ENCODE measurements at regions not wholly inside any gene's neighbourhood (a gene's known extent, or its start where the extent isn't known, plus 50 kb on each side); places are given as distances from the start of the nearest gene placed in this dataset.
"Not testable (repeated sequence)": the region's sequence is repeated elsewhere in the genome, so short reads cannot be mapped to it uniquely, and the experiment has no call there.

- no peak for DNase-seq
Observed at GRCh38 chr2:212766921-212767320, 228.3 kb upstream of the ERBB4 start.

GRCh38 chr2:212752730-212753351 lies 214.2 kb upstream of the ERBB4 start:
- DNase-seq, result no peak

- no peak for DNase-seq
Observed at GRCh38 chr2:212745359-212745758, 206.8 kb upstream of the ERBB4 start.

- DNase-seq, result no peak
Observed at GRCh38 chr2:212737392-212738172, 199.0 kb upstream of the ERBB4 start.

GRCh38 chr2:212736385-212736726 lies 197.8 kb upstream of the ERBB4 start:
- no peak for DNase-seq

GRCh38 chr2:212733273-212733672 lies 194.7 kb upstream of the ERBB4 start:
- DNase-seq, result no peak

GRCh38 chr2:212732860-212733259 lies 194.3 kb upstream of the ERBB4 start:
- DNase-seq, result no peak

GRCh38 chr2:212730994-212731393 lies 192.4 kb upstream of the ERBB4 start:
- DNase-seq, result no peak

DNA sequence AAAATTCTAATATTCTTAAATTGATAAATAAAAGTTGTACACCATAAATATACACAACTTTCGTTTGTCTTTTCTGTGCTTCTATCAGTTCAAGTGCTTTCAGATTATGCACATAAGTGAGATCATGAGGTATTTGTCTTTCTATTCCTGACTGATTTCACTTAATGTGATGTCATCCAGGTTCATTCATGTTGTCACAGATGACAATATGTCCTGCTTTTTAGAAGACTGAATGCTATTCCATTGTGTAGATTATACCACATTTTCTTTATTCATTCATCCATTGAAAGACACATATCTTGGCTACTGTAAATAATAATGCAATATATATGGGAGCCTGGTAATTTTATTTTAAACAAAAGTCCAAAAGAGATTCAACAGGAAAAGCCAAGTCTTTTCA lies 190.1 kb upstream of the ERBB4 start:
- no peak for DNase-seq

GRCh38 chr2:212727751-212728150 lies 189.1 kb upstream of the ERBB4 start:
- DNase-seq, result no peak

DNA sequence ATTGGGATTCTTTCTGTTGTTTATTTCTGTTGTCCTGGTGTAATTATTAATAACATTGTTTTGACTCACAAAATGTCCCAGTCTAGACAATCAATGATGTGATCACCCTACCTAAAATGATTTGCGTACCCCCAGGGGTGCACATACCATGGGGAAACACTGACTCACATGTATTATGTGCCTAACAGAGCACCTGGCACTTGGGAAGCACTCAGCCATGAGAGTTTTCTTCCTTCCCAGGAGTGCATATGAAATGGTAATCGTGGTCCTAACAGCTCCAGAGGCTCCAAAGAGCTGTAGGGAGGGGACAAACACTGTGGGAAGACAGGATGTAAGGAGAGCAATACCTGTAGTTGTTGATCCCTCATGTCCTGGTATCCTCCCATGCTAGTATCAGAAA lies 187.8 kb upstream of the ERBB4 start:
- no peak for DNase-seq

GRCh38 chr2:212725180-212725579 lies 186.6 kb upstream of the ERBB4 start:
- no peak for DNase-seq

- no peak for DNase-seq
Observed at GRCh38 chr2:212723226-212723625, 184.6 kb upstream of the ERBB4 start.

DNA sequence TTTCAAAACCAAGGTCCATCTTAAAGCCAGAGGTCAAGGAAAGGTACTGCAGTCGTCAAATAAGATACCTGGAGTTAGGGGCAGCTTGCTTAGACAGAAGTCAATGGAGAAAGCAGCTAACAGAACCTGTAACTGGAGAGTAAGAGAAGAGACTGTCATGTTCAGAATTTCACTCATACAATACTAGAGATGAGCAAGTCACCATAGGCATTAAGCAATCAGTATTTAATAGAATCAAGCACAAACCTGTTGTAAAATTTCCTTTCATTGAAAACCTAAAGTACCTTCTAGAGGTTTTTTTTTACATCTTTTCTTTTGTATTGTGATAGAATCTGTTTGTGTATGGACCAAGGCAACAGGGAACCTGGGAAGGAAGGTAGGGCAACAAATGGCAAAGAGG lies 183.4 kb upstream of the ERBB4 start:
- DNase-seq, result no peak

- no peak for DNase-seq
Observed at GRCh38 chr2:212721026-212721451, 182.4 kb upstream of the ERBB4 start.

GRCh38 chr2:212715411-212715810 lies 176.8 kb upstream of the ERBB4 start:
- not testable (repeated sequence) for DNase-seq

- DNase-seq, result no peak
Observed at GRCh38 chr2:212713681-212714080, 175.1 kb upstream of the ERBB4 start.

- no peak for DNase-seq
Observed at GRCh38 chr2:212712991-212713390, 174.4 kb upstream of the ERBB4 start.

GRCh38 chr2:212712466-212712865 lies 173.9 kb upstream of the ERBB4 start:
- DNase-seq, result no peak

- DNase-seq, result no peak
Observed at GRCh38 chr2:212711856-212712255, 173.3 kb upstream of the ERBB4 start.

DNA sequence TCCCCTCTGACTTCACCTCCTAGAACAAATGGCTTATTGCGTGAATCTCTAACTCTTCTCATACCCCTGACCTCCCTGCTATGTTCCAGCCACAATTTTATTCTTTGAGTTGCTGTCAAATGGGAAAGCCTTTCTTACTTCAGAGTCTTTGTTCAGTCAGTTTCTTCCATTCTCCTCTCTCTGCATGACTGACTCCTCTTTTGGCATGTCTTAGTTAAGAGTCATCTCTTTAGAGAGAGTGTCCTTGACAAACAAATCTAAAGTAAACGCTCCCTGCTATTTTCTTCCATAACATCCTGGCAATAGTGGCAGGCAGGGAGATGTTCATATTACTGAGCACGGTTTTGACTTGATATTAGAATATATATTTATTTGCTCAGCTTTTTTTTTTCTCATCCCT lies 170.7 kb upstream of the ERBB4 start:
- DNase-seq, result no peak

GRCh38 chr2:212708355-212708754 lies 169.8 kb upstream of the ERBB4 start:
- DNase-seq, result no peak

- DNase-seq, result no peak
Observed at GRCh38 chr2:212695426-212695825, 156.8 kb upstream of the ERBB4 start.

GRCh38 chr2:212694398-212694797 lies 155.8 kb upstream of the ERBB4 start:
- DNase-seq, result no peak

GRCh38 chr2:212692466-212692865 lies 153.9 kb upstream of the ERBB4 start:
- no peak for DNase-seq
